Neuron (in vitro differentiated cells): ENCODE measurements at regions not wholly inside any gene's neighbourhood (a gene's known extent, or its start where the extent isn't known, plus 50 kb on each side); places are given as distances from the start of the nearest gene placed in this dataset.

Experiments
- H2AFZ ChIP-seq: one replicate; pipeline ENCODE4 v1.6.1; 2013; ENCODE audit warnings: low read depth, mild to moderate bottlenecking, inconsistent platforms, low read length, moderate library complexity
- H3K27me3 ChIP-seq: one replicate; pipeline ENCODE4 v1.6.1; 2013; ENCODE audit warnings: low read length; ENCODE audit not compliant: insufficient read depth
- H3K36me3 ChIP-seq: one replicate; pipeline ENCODE4 v1.6.1; 2013; ENCODE audit warnings: low read length; ENCODE audit not compliant: insufficient read depth
- H3K4me1 ChIP-seq: one replicate; pipeline ENCODE4 v1.6.1; 2013; ENCODE audit warnings: low read length; ENCODE audit not compliant: insufficient read depth
- H3K4me3 ChIP-seq: 2 replicates; pipeline ENCODE4 v1.5.1; 2013; ENCODE audit warnings: mild to moderate bottlenecking, low read length, moderate library complexity
- H3K9me3 ChIP-seq: one replicate; pipeline ENCODE4 v1.6.1; 2013; ENCODE audit warnings: low read length

- H2AFZ ChIP-seq: no peak overlapping the region
- no peak overlapping the region for H3K4me3 ChIP-seq
- H3K4me1 ChIP-seq: no peaks in the 10 kb centered on the region
- no peaks in the 10 kb centered on the region for H3K27me3 ChIP-seq
- no peaks in the 10 kb centered on the region for H3K36me3 ChIP-seq
- H3K9me3 ChIP-seq: no peaks in the 10 kb centered on the region
These were observed 160.9 kb upstream of the SGO1 start for GRCh38 chr3:20346916-20347315.

- no peak overlapping the region for H2AFZ ChIP-seq
- no peaks in the 10 kb centered on the region for H3K4me1 ChIP-seq
- no peak overlapping the region for H3K4me3 ChIP-seq
- no peaks in the 10 kb centered on the region for H3K27me3 ChIP-seq
- H3K36me3 ChIP-seq: no peaks in the 10 kb centered on the region
- no peaks in the 10 kb centered on the region for H3K9me3 ChIP-seq
These were observed 160.4 kb upstream of the SGO1 start for GRCh38 chr3:20346369-20346768.

- H3K36me3 ChIP-seq: no peaks in the 10 kb centered on the region
- no peak overlapping the region for H2AFZ ChIP-seq
- no peaks in the 10 kb centered on the region for H3K4me1 ChIP-seq
- H3K4me3 ChIP-seq: no peak overlapping the region
- no peaks in the 10 kb centered on the region for H3K27me3 ChIP-seq
- no peaks in the 10 kb centered on the region for H3K9me3 ChIP-seq
These were observed 158.5 kb upstream of the SGO1 start for GRCh38 chr3:20344400-20344959.

- H3K4me3 ChIP-seq: no peak overlapping the region
- no peaks in the 10 kb centered on the region for H3K4me1 ChIP-seq
- H3K9me3 ChIP-seq: no peaks in the 10 kb centered on the region
- H3K27me3 ChIP-seq: no peaks in the 10 kb centered on the region
- H3K36me3 ChIP-seq: no peaks in the 10 kb centered on the region
- H2AFZ ChIP-seq: no peak overlapping the region
These were observed 157.8 kb upstream of the SGO1 start for GRCh38 chr3:20343790-20344189.

GRCh38 chr3:20340324-20340928 is 154.4 kb upstream of the SGO1 start:
- H3K27me3 ChIP-seq: no peaks in the 10 kb centered on the region
- no peaks in the 10 kb centered on the region for H3K36me3 ChIP-seq
- no peaks in the 10 kb centered on the region for H3K4me1 ChIP-seq
- no peaks in the 10 kb centered on the region for H3K9me3 ChIP-seq
- no peak overlapping the region for H3K4me3 ChIP-seq
- H2AFZ ChIP-seq: no peak overlapping the region

- Histone ChIP-seq H2AFZ (no peak overlapping the region), H3K9me3 (no peaks in the 10 kb centered on the region), H3K4me3 (no peak overlapping the region), H3K36me3 (no peaks in the 10 kb centered on the region), H3K27me3 (no peaks in the 10 kb centered on the region), H3K4me1 (no peaks in the 10 kb centered on the region)
These were observed 150.6 kb upstream of the SGO1 start for GRCh38 chr3:20336572-20336971.

- H2AFZ ChIP-seq: no peak overlapping the region
- no peaks in the 10 kb centered on the region for H3K4me1 ChIP-seq
- no peak overlapping the region for H3K4me3 ChIP-seq
- H3K9me3 ChIP-seq: no peaks in the 10 kb centered on the region
- no peaks in the 10 kb centered on the region for H3K27me3 ChIP-seq
- no peaks in the 10 kb centered on the region for H3K36me3 ChIP-seq
These were observed 148.8 kb upstream of the SGO1 start for GRCh38 chr3:20334842-20335241.

GRCh38 chr3:20327889-20328288 is 141.9 kb upstream of the SGO1 start:
- H3K4me3 ChIP-seq: no peak overlapping the region
- H2AFZ ChIP-seq: no peak overlapping the region
- H3K4me1 ChIP-seq: no peaks in the 10 kb centered on the region
- H3K27me3 ChIP-seq: no peaks in the 10 kb centered on the region
- no peaks in the 10 kb centered on the region for H3K36me3 ChIP-seq
- no peaks in the 10 kb centered on the region for H3K9me3 ChIP-seq

GRCh38 chr3:20326541-20326940 is 140.5 kb upstream of the SGO1 start:
- no peaks in the 10 kb centered on the region for H3K27me3 ChIP-seq
- H3K36me3 ChIP-seq: no peaks in the 10 kb centered on the region

GRCh38 chr3:20325563-20325962 is 139.6 kb upstream of the SGO1 start:
- no peaks in the 10 kb centered on the region for H3K36me3 ChIP-seq
- H3K4me1 ChIP-seq: no peaks in the 10 kb centered on the region
- no peaks in the 10 kb centered on the region for H3K27me3 ChIP-seq
- H2AFZ ChIP-seq: no peak overlapping the region
- H3K9me3 ChIP-seq: no peaks in the 10 kb centered on the region
- H3K4me3 ChIP-seq: no peak overlapping the region

More at GRCh38 chr3:20326541-20326940, 140.5 kb upstream of the SGO1 start:
- Histone ChIP-seq H2AFZ (no peak overlapping the region), H3K4me1 (no peaks in the 10 kb centered on the region), H3K9me3 (no peaks in the 10 kb centered on the region), H3K4me3 (no peak overlapping the region)

- no peak overlapping the region for H3K4me3 ChIP-seq
- H3K36me3 ChIP-seq: no peaks in the 10 kb centered on the region
- no peaks in the 10 kb centered on the region for H3K4me1 ChIP-seq
- H2AFZ ChIP-seq: no peak overlapping the region
- H3K27me3 ChIP-seq: no peaks in the 10 kb centered on the region
- no peaks in the 10 kb centered on the region for H3K9me3 ChIP-seq
These were observed 138.9 kb upstream of the SGO1 start for GRCh38 chr3:20324664-20325478.

GRCh38 chr3:20323307-20323927 is 137.4 kb upstream of the SGO1 start:
- H2AFZ ChIP-seq: no peak overlapping the region
- no peaks in the 10 kb centered on the region for H3K4me1 ChIP-seq
- H3K27me3 ChIP-seq: no peaks in the 10 kb centered on the region
- no peak overlapping the region for H3K4me3 ChIP-seq
- H3K36me3 ChIP-seq: no peaks in the 10 kb centered on the region
- no peaks in the 10 kb centered on the region for H3K9me3 ChIP-seq

GRCh38 chr3:20322085-20322484 is 136.1 kb upstream of the SGO1 start:
- Histone ChIP-seq H2AFZ (no peak overlapping the region), H3K4me3 (no peak overlapping the region), H3K27me3 (no peaks in the 10 kb centered on the region), H3K4me1 (no peaks in the 10 kb centered on the region), H3K9me3 (no peaks in the 10 kb centered on the region), H3K36me3 (no peaks in the 10 kb centered on the region)
